Mesothelial cell of epicardium (in vitro differentiated cells): ENCODE measurements at regions not wholly inside any gene's neighbourhood (a gene's known extent, or its start where the extent isn't known, plus 50 kb on each side); places are given as distances from the start of the nearest gene placed in this dataset.
"Not testable (repeated sequence)": the region's sequence is repeated elsewhere in the genome, so short reads cannot be mapped to it uniquely, and the experiment has no call there.

ENCODE experiments used
- DNase-seq, 2 experiments: peaks; one replicate each; pipeline ENCODE4 v3.0.0; 2021; ENCODE audit warnings: low spot score in 2 of 2; ENCODE audit not compliant: unreplicated experiment in 2 of 2
- H3K27ac Mint-ChIP-seq: 2 replicates; pipeline ENCODE4 v1.8.0; 2021; ENCODE audit warnings: mixed read lengths
- H3K27me3 Mint-ChIP-seq: 2 replicates; pipeline ENCODE4 v1.8.0; 2021; ENCODE audit warnings: low read depth, mixed read lengths
- H3K36me3 Mint-ChIP-seq: 2 replicates; pipeline ENCODE4 v1.8.0; 2021; ENCODE audit warnings: mixed read lengths
- H3K4me1 Mint-ChIP-seq: 2 replicates; pipeline ENCODE4 v1.8.0; 2021; ENCODE audit warnings: mixed read lengths
- H3K4me3 Mint-ChIP-seq: 2 replicates; pipeline ENCODE4 v1.8.0; 2021; ENCODE audit warnings: mild to moderate bottlenecking, moderate library complexity, mixed read lengths
- H3K9me3 Mint-ChIP-seq: 2 replicates; pipeline ENCODE4 v1.8.0; 2021; ENCODE audit warnings: mixed read lengths
- CTCF ChIP-seq: fragments of 200-600 bp; sonication (generic); IDR thresholded peaks from one replicate; pipeline ENCODE4 v1.5.0; 2021; ENCODE audit warnings: antibody characterized with exemption; ENCODE audit not compliant: unreplicated experiment

DNA sequence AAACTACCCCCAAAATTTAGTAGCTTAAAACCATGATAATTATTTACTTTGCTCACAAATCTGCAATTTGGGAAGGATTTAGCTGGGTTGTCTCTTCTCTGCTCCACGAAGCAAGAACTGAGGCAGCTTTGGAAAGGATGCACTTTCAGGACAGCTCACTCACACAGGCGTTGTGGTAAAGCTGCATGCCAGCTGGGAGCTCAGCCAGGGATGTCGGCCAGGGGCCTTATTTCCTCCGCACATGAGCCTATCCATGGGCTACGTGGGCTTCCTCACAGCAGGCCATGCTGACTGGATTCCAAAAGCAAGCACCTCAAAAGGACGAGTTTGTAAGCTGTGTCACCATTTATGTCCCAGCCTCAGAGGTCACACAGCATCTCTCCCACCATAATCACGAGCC, 301.3 kb upstream of the IGF1R start:
- H3K4me3 Mint-ChIP-seq = no peak overlapping the region

DNA sequence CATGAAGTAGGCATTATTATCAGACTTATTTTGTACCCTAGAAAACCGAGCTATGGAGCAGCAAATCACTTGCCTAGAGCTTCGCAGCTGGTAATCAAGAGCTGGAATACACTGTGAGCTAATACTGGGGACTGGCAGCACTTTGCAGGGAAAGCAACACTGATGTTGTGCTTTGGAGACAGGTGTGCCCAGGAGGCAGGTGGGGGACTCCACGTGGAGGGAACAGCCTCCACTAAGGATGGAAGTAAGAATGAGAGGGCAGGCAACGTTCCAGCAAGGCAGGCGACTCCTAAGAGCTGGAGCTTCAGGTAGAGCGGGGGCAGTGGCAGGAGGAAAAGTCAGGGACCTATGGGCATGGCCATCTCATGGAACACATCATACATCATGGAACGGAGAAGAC, 300.5 kb upstream of the IGF1R start:
- Mint-ChIP-seq H3K4me3 (no peak overlapping the region), H3K4me1 (no peaks in the 10 kb centered on the region), H3K27ac (no peak overlapping the region), H3K36me3 (no peaks in the 10 kb centered on the region), H3K27me3 (peaks cover 39% of the 10 kb centered on the region), H3K9me3 (no peaks in the 10 kb centered on the region)
- no peak for TF ChIP-seq CTCF
- no peak for DNase-seq

More for the DNA sequence above, 301.3 kb upstream of the IGF1R start:
- no peak for TF ChIP-seq CTCF
- Mint-ChIP-seq H3K9me3 (no peaks in the 10 kb centered on the region), H3K36me3 (no peaks in the 10 kb centered on the region), H3K27ac (no peak overlapping the region), H3K4me1 (no peaks in the 10 kb centered on the region), H3K27me3 (peaks cover 39% of the 10 kb centered on the region)
- DNase-seq = no peak

DNA sequence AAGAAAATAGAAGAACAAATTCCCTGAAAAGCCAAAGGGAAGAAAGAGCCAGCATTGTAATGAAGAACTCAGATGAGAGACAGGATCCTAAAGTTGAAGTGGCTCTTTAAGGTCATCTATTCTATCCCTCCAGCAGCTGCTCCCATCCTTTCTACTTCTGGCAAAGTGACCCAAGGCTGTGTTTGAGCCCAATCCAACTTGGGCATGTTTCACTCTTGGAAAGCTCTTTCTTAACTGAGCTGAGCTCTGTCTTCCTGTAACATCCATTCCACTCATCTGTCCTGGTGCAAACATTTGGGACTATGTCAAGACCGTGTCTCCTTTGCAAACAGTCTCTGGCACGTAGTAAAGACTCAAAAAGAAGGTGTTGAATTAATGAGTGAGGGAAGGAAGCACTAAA, 298.1 kb upstream of the IGF1R start:
- H3K9me3 Mint-ChIP-seq = peaks cover 9% of the 10 kb centered on the region
- peaks cover 39% of the 10 kb centered on the region for H3K27me3 Mint-ChIP-seq
- DNase-seq = no peak
- no peak for TF ChIP-seq CTCF
- no peak overlapping the region for H3K27ac Mint-ChIP-seq
- no peak overlapping the region for H3K4me3 Mint-ChIP-seq
- H3K36me3 Mint-ChIP-seq = no peaks in the 10 kb centered on the region
- no peaks in the 10 kb centered on the region for H3K4me1 Mint-ChIP-seq

DNA sequence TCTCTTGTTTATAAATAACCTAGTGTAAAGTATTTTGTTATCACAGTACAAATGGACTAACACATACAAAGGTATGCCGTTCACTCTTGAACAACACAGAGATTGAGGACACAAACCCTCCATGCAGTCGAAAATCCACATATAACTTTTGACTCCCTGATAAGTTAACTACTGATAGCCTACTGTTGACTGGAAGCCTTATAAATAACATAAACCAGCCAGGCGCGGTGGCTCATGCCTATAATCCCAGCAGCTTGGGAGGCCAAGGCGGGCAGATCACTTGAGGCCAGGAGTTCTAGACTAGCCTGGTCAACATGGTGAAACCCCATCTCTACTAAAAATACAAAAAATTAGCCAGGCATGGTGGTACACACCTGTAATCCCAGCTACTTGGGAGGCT, 290.1 kb upstream of the IGF1R start:
- H3K9me3 Mint-ChIP-seq = peaks cover 28% of the 10 kb centered on the region
- H3K27me3 Mint-ChIP-seq, DNase-seq, H3K27ac Mint-ChIP-seq, H3K36me3 Mint-ChIP-seq, H3K4me3 Mint-ChIP-seq, H3K4me1 Mint-ChIP-seq: not testable (repeated sequence)

- Mint-ChIP-seq H3K27ac (no peak overlapping the region), H3K4me3 (no peak overlapping the region)
- no peak for TF ChIP-seq CTCF
Measured at GRCh38 chr15:98358971-98359370, 289.4 kb upstream of the IGF1R start.

GRCh38 chr15:98363416-98363815, 284.9 kb upstream of the IGF1R start:
- H3K4me1 Mint-ChIP-seq = no peaks in the 10 kb centered on the region
- no peaks in the 10 kb centered on the region for H3K36me3 Mint-ChIP-seq
- no peak for DNase-seq
- TF ChIP-seq CTCF = no peak
- H3K27ac Mint-ChIP-seq = no peak overlapping the region
- H3K9me3 Mint-ChIP-seq = no peaks in the 10 kb centered on the region
- H3K27me3 Mint-ChIP-seq = peaks cover 16% of the 10 kb centered on the region
- no peak overlapping the region for H3K4me3 Mint-ChIP-seq

More at GRCh38 chr15:98358971-98359370, 289.4 kb upstream of the IGF1R start:
- no peak for DNase-seq
- Mint-ChIP-seq H3K36me3 (no peaks in the 10 kb centered on the region), H3K4me1 (no peaks in the 10 kb centered on the region), H3K27me3 (peaks cover 3% of the 10 kb centered on the region), H3K9me3 (peaks cover 27% of the 10 kb centered on the region)
